SH-SY5Y (cell line): ENCODE measurements at regions not wholly inside any gene's neighbourhood (a gene's known extent, or its start where the extent isn't known, plus 50 kb on each side); places are given as distances from the start of the nearest gene placed in this dataset.

Experiments used
- GATA2 ChIP-seq: IDR thresholded peaks from 2 replicates; pipeline ENCODE4 v1.6.1; 2011; ENCODE audit warnings: mild to moderate bottlenecking, low read depth, low read length
- GATA3 ChIP-seq: IDR thresholded peaks from 2 replicates; pipeline ENCODE4 v1.6.1; 2011; ENCODE audit warnings: low read depth, mild to moderate bottlenecking, low read length, moderate library complexity

- no peak for TF ChIP-seq GATA2
- TF ChIP-seq GATA3 = no peak
Measured at GRCh38 chr1:81149649-81150325, 650.9 kb upstream of the ADGRL2 start.
